Adrenal gland (tissue), 5 donors: ENCODE measurements at regions not wholly inside any gene's neighbourhood (a gene's known extent, or its start where the extent isn't known, plus 50 kb on each side); places are given as distances from the start of the nearest gene placed in this dataset.

Experiments used
- CTCF ChIP-seq, 6 experiments: fragments of 450-650 bp in 4 of 6; fragments of 200-600 bp in 2 of 6; sonication (generic) in 1 of 6; IDR thresholded peaks; 1 replicate in 5 of 6; 2 replicates in 1 of 6; pipeline versions ENCODE4 v1.5.1 to v1.8.0; 2016 to 2021; ENCODE audit warnings: antibody characterized with exemption in 6 of 6, mild to moderate bottlenecking in 2 of 6, moderate library complexity in 1 of 6
- POLR2A ChIP-seq, 2 donors: fragments of 450-650 bp; IDR thresholded peaks; one replicate each; pipeline ENCODE4 v1.6.1; 2017; ENCODE audit warnings: antibody characterized with exemption in 2 of 2, mild to moderate bottlenecking in 2 of 2, moderate library complexity in 1 of 2
- donor health status: DM: no; HTN: no; CAD: no.

GRCh38 chr2:15018814-15019213, 386.3 kb downstream of the LRATD1 start:
- TF ChIP-seq CTCF (IDR thresholded peaks at IDR 0.05) (no peak), POLR2A (IDR thresholded peaks at IDR 0.05) (no peak)
